H1 (cell line): ENCODE measurements at regions not wholly inside any gene's neighbourhood (a gene's known extent, or its start where the extent isn't known, plus 50 kb on each side); places are given as distances from the start of the nearest gene placed in this dataset.

ENCODE experiments used
- E2F6 ChIP-seq: IDR thresholded peaks from 2 replicates; pipeline ENCODE4 v1.6.1; 2012; ENCODE audit warnings: inconsistent platforms
- HDAC6 ChIP-seq: IDR thresholded peaks from one replicate; pipeline ENCODE4 v1.7.1; 2012; ENCODE audit warnings: low read depth, mild to moderate bottlenecking, inconsistent platforms, low read length, moderate library complexity
- RBBP5 ChIP-seq: IDR thresholded peaks from 2 replicates; pipeline ENCODE4 v1.7.1; 2012; ENCODE audit warnings: low read depth, mild to moderate bottlenecking, inconsistent platforms, low read length, moderate library complexity, borderline replicate concordance
- SIRT6 ChIP-seq: IDR thresholded peaks from one replicate; pipeline ENCODE4 v1.7.1; 2012; ENCODE audit warnings: low read length, inconsistent platforms
- TAF1 ChIP-seq: IDR thresholded peaks from 2 replicates; pipeline ENCODE4 v1.6.1; 2011; ENCODE audit warnings: mild to moderate bottlenecking, low read depth, low read length
- TCF12 ChIP-seq: IDR thresholded peaks from 2 replicates; pipeline ENCODE4 v1.6.1; 2011; ENCODE audit warnings: low read depth, mild to moderate bottlenecking, low read length
- USF2 ChIP-seq: IDR thresholded peaks from 2 replicates; pipeline ENCODE4 v1.6.1; 2011; ENCODE audit warnings: low read length, improper control_type of control experiment

- no peak for TF ChIP-seq TAF1
- TF ChIP-seq SIRT6: no peak
- no peak for TF ChIP-seq E2F6
- no peak for TF ChIP-seq USF2
- TF ChIP-seq RBBP5: no peak
- no peak for TF ChIP-seq HDAC6
- TF ChIP-seq TCF12: no peak
Observed at GRCh38 chr6:33964387-33964786, 160.6 kb upstream of the MLN start (continued).
